Right lung (tissue), 2 donors: ENCODE measurements at regions not wholly inside any gene's neighbourhood (a gene's known extent, or its start where the extent isn't known, plus 50 kb on each side); places are given as distances from the start of the nearest gene placed in this dataset.
"Not testable (repeated sequence)": the region's sequence is repeated elsewhere in the genome, so short reads cannot be mapped to it uniquely, and the experiment has no call there.

Experiments
- DNase-seq, 2 donors: peaks; one replicate each; pipeline ENCODE4 v3.0.0-alpha.2; 2013

GRCh38 chr20:30508382-30508781, 749.1 kb upstream of the DEFB115 start:
- DNase-seq = not testable (repeated sequence)

- DNase-seq = no peak
Observed at GRCh38 chr20:30511322-30512030, 746.0 kb upstream of the DEFB115 start.

- no peak for DNase-seq
Observed at GRCh38 chr20:30513050-30513628, 744.3 kb upstream of the DEFB115 start.

GRCh38 chr20:30515915-30516314, 741.5 kb upstream of the DEFB115 start:
- not testable (repeated sequence) for DNase-seq

GRCh38 chr20:30518906-30519305, 738.6 kb upstream of the DEFB115 start:
- not testable (repeated sequence) for DNase-seq

- not testable (repeated sequence) for DNase-seq
Observed at GRCh38 chr20:30521686-30522415, 735.6 kb upstream of the DEFB115 start.

- not testable (repeated sequence) for DNase-seq
Observed at GRCh38 chr20:30524155-30524554, 733.3 kb upstream of the DEFB115 start.

GRCh38 chr20:30524761-30525160, 732.7 kb upstream of the DEFB115 start:
- not testable (repeated sequence) for DNase-seq

- DNase-seq = not testable (repeated sequence)
Observed at GRCh38 chr20:30533653-30534052, 723.8 kb upstream of the DEFB115 start.

GRCh38 chr20:30537459-30537858, 720.0 kb upstream of the DEFB115 start:
- DNase-seq = not testable (repeated sequence)

- DNase-seq = not testable (repeated sequence)
Observed at GRCh38 chr20:30540330-30541069, 717.0 kb upstream of the DEFB115 start.

GRCh38 chr20:30551236-30551635, 706.2 kb upstream of the DEFB115 start:
- DNase-seq = not testable (repeated sequence)

GRCh38 chr20:30556797-30557196, 700.7 kb upstream of the DEFB115 start:
- not testable (repeated sequence) for DNase-seq

- not testable (repeated sequence) for DNase-seq
Observed at GRCh38 chr20:30565086-30565485, 692.4 kb upstream of the DEFB115 start.

- not testable (repeated sequence) for DNase-seq
Observed at GRCh38 chr20:30569867-30570266, 687.6 kb upstream of the DEFB115 start.

GRCh38 chr20:30570622-30571021, 686.8 kb upstream of the DEFB115 start:
- not testable (repeated sequence) for DNase-seq

GRCh38 chr20:30574337-30574736, 683.1 kb upstream of the DEFB115 start:
- not testable (repeated sequence) for DNase-seq

GRCh38 chr20:30579069-30579468, 678.4 kb upstream of the DEFB115 start:
- not testable (repeated sequence) for DNase-seq

- DNase-seq = peak; percentile 4 to 20
Observed at GRCh38 chr20:30579824-30580438, 677.5 kb upstream of the DEFB115 start.

GRCh38 chr20:30581839-30582238, 675.6 kb upstream of the DEFB115 start:
- DNase-seq = not testable (repeated sequence)

- not testable (repeated sequence) for DNase-seq
Observed at GRCh38 chr20:30584403-30584802, 673.1 kb upstream of the DEFB115 start.
